GM18511 (cell line): ENCODE measurements at regions not wholly inside any gene's neighbourhood (a gene's known extent, or its start where the extent isn't known, plus 50 kb on each side); places are given as distances from the start of the nearest gene placed in this dataset.
A peak's percentile ranks its signal among the peaks of the same experiment; 100 is the strongest.
"Not testable (repeated sequence)": the region's sequence is repeated elsewhere in the genome, so short reads cannot be mapped to it uniquely, and the experiment has no call there.

ENCODE experiments used
- ATAC-seq: cut with Tn5 transposase; IDR thresholded peaks from one replicate; pipeline ENCODE4 v1.9.1; 2021; ENCODE audit warnings: mild to moderate bottlenecking, moderate library complexity; ENCODE audit not compliant: unreplicated experiment

DNA sequence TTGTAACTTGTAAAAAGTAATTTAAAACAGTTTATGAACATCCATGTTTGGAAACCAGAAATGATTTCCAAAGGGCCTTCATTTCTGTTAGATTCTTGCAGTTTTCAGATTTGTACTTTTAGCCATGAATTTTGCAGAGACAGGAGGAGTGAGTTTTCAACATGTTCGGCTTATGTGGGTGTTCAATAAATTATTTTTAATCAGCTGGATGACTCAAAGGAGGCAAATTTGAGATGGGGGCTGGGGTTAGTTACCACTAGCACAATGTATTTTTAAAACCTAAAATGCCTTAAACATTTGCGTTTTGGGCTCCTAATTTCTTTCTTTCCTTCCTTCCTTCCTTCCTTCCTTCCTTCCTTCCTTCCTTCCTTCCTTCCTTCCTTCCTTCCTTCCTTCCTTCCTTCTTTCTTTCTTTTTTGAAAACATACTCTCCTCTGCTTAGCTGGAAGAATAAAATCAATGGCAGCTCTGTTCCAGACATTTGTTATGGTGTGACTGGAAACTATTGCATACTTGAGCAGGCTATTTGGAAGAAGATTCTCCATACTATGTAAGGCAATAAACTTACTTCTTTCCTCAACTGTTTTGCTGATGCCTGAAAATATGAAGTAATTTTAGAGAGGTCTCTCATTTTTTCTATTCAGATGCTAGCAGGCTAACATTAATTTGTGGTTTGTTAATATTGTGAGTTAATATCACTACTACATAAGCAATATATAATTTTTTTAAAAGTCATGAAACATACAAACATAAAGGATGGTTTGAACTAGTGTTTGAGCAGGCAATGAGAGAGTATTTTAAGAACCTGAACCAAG lies 394.4 kb downstream of the NYAP2 start:
- ATAC-seq, result no peak

DNA sequence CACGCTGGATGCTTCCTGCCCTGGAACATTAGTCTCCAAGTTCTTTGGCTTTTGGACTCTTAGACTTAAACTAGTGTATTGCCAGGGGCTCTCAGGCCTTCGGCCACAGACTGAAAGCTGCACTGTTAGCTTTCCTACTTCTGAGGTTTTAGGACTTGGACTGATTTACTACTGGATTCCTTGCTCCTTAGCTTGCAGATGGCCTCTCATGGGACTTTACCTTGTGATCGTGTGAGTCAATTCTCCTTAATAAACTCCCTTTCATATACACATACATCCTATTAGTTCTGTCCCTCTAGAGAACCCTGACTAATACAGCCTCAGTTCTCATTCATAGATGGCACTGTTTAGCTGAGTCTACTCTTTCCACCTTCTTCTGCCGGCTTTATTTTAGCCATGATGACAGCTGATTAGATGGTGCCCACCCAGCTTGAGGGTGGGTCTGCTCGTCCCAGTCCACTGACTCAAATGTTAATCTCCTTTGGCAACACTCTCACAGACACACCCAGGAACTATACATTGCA lies 389.1 kb downstream of the NYAP2 start:
- ATAC-seq, result no peak

DNA sequence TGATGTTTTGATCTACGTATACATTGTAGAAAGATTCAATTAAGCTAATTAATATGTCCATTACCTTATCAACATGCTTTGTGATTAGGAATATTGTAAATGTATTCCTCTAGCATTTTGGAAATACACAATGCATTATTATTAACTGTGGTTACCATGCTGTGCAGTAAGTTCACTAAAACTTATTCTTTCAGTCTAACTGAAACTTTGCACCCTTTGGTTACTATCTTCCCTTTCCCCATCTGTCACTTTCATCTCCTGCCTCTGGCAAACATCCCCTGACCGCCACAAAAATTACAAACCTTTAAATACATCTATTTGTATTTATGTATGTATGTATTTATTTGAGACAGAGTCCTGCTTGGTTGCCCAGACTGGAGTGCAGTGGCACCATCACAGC lies 388.0 kb downstream of the NYAP2 start:
- ATAC-seq, result no peak

DNA sequence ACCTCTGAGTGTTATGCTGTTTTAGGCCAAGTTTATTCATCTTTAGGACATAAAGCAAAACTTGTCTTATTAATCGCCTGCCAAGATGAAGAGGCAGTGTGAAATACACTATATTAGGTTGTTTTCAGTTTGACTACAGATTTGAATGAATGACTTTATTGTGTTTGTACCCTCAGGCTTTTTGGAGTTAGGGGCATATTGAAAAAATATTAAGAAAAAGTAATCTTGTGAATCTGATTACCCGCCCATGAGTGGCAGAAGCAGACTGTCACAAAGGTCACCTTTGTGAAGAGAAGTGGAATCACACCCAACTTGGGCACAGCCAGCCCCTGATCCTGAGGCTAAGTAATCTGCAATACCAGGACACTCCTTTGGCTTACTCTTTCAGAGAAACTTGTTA lies 382.5 kb downstream of the NYAP2 start:
- ATAC-seq, result no peak

DNA sequence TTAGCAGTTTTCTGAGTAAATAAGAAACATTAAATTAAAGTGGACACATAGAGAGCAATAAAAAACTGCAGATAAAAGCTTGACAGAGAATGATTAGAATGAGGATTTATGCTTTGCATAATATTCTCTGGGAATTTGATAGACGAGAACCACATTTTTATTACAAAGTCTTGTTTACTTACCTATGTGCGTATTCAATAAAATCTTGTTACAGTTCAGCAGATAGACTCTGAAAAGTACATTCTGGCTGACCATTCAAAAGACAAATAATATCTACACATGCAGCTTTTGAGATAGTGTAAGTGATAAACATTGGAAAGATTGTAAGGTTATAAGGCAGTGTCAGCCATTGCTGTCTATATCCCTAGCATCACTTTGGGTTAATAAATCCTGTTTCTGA lies 381.6 kb downstream of the NYAP2 start:
- no peak for ATAC-seq

DNA sequence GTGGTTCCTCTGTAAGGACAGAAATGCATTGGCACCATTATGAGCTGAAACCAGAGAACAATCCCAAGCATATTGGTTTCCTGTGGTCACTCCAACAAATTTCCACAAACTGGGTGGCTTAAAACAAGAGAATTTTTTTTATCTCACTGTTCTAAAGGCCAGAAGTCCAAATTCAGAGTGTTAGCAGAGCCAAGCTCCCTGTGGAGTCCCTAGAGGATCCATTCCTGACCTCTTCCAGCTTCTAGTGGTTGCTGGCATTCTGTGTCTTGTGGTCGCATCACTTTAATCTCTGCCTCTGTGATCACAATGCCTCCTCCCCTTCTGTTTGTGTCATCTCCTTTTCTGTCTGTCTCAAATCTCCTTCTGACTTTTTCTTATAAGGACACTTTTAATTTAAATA lies 380.3 kb downstream of the NYAP2 start:
- no peak for ATAC-seq

DNA sequence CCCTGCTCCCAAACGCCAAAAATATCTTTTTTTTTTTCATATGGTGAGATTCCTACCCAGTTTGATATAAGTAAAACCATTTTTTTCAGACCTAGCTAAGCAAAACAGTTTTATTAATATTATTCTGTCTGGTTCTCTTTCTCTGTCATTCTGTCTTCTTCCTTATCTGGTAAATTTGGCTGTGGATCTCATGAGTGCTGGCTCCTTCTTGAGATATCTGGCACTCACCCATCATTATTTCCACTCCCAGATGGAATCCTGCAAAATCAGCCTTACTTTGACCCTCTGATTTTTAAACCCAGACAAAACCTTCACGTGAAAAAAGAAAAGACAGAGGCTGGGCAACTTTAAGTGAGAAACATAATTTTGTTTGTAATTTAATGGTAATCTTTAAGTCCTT lies 373.6 kb downstream of the NYAP2 start:
- ATAC-seq, result no peak

DNA sequence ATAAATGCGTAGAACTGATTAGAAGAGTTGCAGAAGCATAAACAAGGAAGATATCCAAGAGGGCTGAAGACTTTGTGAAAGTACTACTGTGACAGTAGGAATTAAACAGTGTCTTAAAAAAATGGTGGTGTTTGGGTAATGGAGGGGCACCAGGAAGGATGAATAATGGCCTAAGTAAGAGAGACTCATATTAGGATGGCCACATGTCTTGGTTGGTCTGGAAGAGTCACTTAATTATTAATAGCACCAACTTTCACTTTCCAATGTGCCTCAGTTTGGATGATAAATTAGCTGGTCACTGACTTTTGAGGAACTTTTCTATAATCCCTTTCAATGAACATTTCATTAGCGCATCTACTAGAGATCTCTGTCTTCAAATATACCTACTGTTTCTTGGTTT lies 372.2 kb downstream of the NYAP2 start:
- peak; percentile 69 for ATAC-seq

DNA sequence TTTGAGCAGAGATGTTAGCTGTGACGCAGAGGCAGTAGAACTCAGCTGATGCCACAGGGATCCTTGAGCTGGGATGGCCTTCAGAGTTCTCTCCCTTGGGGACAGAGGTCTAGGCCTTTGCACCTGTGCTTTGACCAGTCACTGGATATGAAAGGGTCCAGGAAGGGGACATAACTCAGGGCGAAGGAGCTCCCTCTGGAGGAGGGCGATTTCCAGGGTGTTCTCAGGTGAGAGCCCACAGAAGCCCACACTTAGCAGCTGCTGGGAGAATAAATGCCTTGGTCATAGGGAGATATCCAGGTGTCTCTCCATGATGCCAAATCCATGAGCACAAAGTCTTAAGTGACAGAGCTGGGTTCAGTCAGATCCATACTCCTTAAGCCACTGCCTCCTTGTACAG lies 369.2 kb downstream of the NYAP2 start:
- ATAC-seq, result no peak

DNA sequence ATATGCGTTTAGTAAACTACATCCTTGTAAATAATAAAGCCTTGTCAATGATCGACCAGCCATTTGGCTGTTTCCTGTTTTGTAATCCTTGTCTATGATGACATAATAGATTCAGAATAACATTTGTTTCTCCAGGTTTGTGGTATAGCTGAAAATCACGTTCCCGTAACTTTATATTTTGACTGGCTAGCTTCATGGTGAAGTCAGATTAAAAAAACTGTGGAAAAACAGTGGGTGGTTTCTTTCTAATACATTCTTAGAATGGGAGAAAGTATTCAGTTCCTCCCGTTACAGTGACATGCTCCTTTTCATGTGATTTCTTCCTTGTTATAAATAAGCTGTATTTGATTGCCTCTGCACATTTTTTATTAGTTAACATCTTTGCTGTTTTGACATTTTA lies 366.9 kb downstream of the NYAP2 start:
- ATAC-seq, result no peak

DNA sequence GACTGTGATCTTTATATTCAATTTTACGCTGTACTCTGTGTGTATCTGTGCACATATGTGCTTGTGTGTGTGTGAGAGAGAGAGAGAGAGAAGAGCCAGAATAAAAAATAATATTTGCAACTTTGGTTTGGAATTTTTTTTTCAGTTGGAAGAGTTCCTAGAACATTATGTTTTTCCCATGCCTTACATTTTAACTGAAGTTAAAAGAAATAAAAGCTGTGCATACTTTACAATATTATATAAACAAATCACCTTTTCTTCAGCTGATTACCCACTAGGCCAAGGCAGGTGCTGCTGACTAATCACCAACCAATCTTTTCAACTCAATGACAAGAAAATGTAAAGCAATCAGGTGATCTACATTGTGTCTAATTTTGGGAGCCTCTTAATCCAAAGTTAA lies 366.3 kb downstream of the NYAP2 start:
- ATAC-seq, result no peak

DNA sequence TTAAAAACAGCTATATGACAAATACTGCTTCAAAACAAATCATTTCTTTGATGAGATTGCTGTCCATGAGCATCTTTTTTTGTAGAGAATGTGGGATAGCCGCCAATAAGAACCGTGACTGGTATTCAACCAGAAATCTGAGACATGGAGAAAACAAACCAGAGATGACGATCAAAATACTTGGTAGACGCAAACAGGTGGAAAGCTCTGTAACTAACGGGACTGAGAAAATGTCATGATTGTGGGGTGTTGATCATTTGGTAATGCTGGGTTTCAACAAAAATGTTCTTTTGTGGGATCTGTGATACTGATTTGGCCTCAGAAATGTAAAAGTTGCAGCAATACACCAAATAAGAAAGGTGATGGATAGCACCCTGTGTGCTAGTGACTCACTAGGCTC lies 364.8 kb downstream of the NYAP2 start:
- ATAC-seq, result no peak

DNA sequence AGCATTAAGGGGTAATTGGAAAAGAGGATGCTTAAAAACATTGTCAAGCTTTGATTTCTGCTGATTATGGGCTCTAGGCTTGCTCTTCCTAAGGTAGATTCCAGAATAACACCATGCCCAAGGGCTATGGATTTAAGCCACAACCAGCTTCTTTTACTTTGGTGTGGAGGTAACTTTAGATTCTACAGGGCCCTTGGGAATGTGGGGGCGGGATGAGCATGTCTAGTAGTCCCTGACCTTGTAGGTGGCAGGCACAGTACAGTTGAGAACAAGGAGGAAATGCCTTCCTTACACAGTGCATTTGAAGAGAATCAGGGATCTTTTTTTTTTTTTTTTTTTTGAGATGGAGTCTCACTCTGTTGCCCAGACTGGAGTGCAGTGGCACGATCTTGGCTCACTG lies 364.2 kb downstream of the NYAP2 start:
- no peak for ATAC-seq

DNA sequence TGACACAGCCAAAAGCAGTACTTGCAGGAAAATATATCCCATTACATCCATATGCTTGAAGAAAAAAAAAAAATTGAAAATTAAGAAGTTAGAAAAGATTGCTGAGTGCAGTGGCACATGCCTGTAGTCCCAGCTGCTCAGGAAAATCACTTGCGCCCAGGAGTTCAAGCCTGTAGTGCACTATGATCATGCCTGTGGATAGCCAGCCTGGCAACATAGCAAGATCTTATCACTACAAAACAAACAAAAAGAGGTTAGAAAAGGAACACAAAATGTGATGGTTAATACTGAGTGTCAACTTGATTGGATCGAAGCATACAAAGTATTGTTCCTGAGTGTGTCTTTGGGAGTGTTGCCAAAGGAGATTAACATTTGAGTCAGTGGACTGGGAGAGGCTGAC lies 361.9 kb downstream of the NYAP2 start:
- ATAC-seq, result no peak

DNA sequence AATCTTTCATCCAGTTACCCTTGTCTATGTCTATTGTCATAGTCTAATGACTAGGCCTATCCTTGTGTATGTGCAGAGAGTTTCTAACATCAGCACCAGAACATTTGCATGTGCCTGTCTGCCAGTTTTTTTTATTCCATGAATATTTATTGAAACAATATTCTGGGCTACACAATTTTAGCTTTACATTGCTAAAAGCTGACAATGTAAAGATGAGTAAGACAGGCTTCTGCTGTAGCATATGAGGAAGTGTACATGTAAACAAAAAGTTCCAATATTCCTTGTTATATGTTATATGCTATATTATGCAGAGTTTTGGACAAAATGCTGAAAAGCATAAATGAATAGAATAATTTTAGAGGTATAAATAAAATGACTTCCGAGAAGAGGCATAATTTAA lies 357.7 kb downstream of the NYAP2 start:
- no peak for ATAC-seq

DNA sequence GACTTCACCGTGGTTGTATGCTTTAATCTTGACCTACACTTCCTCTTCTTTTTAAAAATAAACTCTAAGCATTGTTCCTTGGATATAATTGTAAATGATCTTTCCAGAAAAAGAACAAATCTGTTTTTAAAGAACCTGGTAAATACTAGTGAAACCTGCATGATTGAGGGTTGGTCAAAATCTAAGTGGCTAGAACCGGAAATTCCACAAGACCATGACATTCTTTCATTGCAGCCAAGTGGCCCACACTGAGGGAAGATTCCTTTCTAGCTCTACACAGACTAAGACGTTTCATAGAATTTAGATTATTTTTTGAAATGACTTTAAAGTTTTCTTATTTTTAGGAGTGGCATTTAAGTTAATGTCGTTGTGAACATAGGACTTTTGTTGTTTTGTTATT lies 356.7 kb downstream of the NYAP2 start:
- ATAC-seq, result no peak

DNA sequence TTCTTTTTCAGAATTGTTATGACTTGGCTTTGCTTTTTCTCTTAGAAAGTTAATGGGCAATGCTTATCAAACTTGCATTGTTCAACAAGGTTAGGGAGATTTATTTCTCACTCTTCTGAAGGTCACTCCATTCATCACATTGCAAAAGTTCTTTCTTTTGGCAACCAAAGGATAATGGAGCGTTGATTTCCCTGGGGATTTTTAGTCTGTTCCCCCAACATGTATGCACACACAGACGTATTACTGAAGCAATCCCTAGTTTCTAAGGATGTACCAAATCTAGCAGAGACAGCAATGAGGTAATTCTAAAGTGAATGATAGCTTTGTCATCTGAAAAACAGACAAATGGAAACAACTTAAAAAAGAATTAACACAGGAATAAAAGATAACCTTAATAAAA lies 349.1 kb downstream of the NYAP2 start:
- ATAC-seq, result no peak

DNA sequence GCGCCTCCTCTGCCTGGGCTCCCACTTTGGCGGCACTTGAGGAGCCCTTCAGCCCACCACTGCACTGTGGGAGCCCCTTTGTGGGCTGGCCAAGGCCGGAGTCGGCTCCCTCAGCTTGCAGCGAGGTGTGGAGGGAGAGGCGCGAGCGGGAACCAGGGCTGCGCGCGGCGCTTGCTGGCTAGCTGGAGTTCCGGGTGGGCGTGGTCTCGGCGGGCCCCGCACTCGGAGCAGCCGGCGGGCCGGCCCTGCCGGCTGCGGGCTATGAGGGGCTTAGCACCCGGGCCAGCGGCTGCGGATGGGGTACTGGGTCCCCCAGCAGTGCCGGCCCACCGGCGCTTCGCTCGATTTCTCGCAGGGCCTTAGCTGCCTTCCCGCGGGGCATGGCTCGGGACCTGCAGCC lies 344.5 kb downstream of the NYAP2 start:
- ATAC-seq, result not testable (repeated sequence)

DNA sequence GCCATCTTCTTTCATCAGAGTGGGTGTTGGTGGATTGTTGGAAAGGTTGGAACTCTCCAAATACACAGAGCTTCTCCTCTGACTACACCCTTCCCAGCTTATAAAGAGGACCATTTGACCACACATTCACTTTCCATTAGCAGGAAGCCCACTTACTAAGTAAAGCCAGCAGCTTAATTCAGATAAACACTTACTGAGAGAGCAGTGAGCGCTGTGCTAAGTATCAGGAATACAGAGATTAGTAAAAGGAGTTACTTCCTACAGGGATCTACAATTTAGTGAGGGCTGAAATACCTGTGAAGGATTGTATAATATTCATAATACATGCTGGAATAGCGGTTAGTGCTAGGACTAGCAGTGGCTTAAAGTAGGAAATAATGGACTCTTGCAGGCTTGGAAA lies 343.0 kb downstream of the NYAP2 start:
- ATAC-seq, result no peak

DNA sequence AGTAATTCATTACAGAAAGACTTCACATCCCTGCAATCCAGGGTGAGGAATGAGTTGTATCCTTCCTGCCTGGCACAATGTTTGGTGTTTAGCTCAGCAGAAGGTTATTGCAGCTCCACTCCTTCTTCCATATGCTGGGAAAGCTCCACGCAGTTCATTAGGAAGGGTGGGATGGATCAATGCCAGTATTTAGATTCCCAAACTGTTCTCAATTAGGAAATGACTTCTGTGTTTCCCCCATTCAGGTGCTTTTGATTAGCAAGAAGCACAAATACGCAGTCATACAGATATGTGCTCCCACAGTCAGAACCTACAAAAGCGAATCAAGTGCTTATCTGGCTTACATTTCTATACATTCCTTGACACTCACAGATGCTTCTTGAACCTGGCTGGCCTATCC lies 340.6 kb downstream of the NYAP2 start:
- no peak for ATAC-seq

DNA sequence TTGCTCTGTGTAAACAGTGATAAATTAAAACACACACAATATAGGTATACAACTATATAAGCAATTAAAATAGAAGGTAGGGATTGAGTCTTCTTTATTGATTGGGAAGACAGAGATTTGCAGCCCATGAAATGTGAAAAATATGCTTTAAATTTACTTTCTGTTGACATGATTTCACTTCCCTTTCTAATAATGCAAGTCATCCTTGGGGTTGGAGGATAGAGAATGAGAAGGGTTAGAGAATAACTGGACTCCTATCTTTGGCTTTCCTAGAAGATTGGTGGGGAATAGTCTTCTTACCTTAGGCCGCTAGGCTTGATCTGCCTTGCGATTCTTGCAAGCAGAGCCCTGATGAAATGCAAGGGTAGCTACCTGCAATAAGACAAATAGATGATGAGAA lies 339.8 kb downstream of the NYAP2 start:
- no peak for ATAC-seq

DNA sequence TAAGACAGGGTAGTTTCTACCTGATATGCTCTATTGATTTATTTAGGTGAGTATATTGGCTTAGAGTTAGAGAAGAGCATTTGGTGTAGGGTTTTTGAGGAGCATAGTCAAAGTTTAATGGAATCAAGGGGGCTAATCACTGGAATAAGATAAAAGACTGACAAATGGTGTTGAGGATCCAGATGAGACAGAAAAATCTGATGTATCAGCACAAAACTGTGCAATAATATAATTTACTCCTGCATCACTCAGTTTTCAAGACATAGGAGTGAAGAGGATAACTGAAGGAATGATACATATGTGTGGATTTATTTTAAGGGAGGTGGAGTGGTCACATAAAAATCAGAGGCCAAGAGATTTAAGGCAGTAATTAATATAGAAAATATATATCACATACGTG lies 339.2 kb downstream of the NYAP2 start:
- no peak for ATAC-seq

DNA sequence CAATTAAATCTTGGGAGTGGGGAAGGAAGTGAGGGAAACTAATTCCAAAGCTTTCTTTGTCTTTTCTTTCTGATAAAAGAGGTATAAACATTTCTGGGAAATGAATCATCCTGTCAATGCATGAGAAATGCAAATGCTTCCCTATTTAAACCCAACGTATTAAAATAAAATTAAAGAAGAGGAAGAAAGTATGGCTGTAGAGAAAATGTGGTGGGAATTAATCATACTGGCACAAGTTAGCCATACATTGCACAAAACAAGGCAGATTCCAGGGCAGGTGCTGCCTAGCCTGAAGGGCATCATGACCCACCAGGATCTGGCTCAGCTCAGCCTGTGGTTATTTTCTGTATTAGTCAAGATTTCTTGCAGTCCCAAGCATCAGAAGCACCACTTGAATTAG lies 338.0 kb downstream of the NYAP2 start:
- ATAC-seq, result no peak
